ENCODE measurements at regions not wholly inside any gene's neighbourhood (a gene's known extent, or its start where the extent isn't known, plus 50 kb on each side); places are given as distances from the start of the nearest gene placed in this dataset.
A peak's percentile ranks its signal among the peaks of the same experiment; 100 is the strongest.

DNA sequence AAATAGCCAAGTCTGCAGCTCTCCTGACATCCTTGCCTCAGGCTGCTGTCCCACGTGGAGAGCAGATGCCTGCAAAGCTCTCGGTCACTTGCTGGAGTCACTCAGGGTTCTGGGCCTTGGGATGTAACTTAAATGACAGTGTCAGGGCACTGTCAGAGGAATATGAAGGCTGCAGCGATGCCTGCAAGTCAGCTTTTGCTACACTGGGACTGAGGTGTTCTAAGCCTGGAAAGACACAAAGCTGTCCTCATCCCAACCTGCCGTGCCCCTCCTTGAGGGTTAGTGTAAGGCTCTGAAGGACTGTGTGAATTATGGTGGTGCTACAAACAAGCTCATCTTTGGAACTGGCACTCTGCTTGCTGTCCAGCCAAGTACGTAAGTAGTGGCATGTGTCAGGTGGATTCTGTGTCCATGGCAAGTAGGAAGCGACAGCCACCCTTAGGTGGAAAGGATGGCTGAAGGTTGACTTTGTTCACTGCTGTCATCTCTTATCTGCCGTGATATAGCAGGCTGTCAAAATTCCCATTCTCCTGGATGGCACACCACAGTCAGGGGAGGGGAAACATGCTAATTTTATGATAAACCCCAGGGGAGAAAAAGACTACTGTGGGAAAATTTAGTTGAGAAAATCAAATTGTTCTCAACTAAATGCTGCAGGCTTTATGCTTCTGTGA is 79.9 kb downstream of the DAD1 start:
- Histone ChIP-seq H3K4me2 (replicated peaks; ENCODE audit: low read depth, low read length, poor library complexity, severe bottlenecking) (peak overlapping the region; percentile 31), H3K4me3 (ENCODE audit: control extremely low read depth in 1 of 5, extremely low read depth in 1 of 5, insufficient read depth in 1 of 5, low read depth in 2 of 5, low read length in 4 of 5) (no peak overlapping the region), H3K9me3 (ENCODE audit: control extremely low read depth in 1 of 3, control insufficient read depth in 2 of 3, insufficient read depth in 1 of 3, low read length in 2 of 3) (no peaks in the 10 kb centered on the region), H3K36me3 (replicated peaks in 1 of 2; ENCODE audit: control extremely low read depth in 1 of 2, control insufficient read depth in 1 of 2, extremely low read depth in 1 of 2, insufficient read depth in 2 of 2, low read length in 1 of 2) (no peaks in the 10 kb centered on the region), H3K27me3 (replicated peaks in 1 of 4; ENCODE audit: control extremely low read depth in 1 of 4, control insufficient read depth in 3 of 4, insufficient read depth in 4 of 4, low read length in 3 of 4) (no peaks in the 10 kb centered on the region), H3K4me1 (ENCODE audit: control insufficient read depth in 2 of 2, insufficient read depth in 2 of 2, low read length in 2 of 2) (peaks cover 50 to 78% of the 10 kb centered on the region in 2 donors), H4K20me1 (ENCODE audit: control insufficient read depth, insufficient read depth, low read length, poor library complexity, severe bottlenecking) (no peaks in the 10 kb centered on the region), H3K79me2 (ENCODE audit: control insufficient read depth, insufficient read depth, low read length) (peaks cover 4% of the 10 kb centered on the region), H3K27ac (ENCODE audit: low read length in 2 of 2) (peak overlapping the region in 1 of 2 donors; percentile 23), H2AFZ (ENCODE audit: insufficient read depth, low read depth, low read length, poor library complexity, severe bottlenecking) (no peak overlapping the region), H3K9ac (ENCODE audit: low read length) (peak overlapping the region; percentile 5)
- peaks cover 87% of the 10 kb centered on the region for H3K4me1 Mint-ChIP-seq
- peak overlapping the region; percentile 66 for H3K4me3 Mint-ChIP-seq
- ATAC-seq (ENCODE audit: low read depth): no peak
- intact Hi-C loops (cut with micrococcal nuclease): loop anchor here (5.0 kb wide), 1 partner anchor 33 kb away; no protein-coding TSS in a partner anchor
- TF ChIP-seq EZH2 (IDR thresholded peaks at IDR 0.05; ENCODE audit: borderline replicate concordance, insufficient read depth, low read depth, low read length, poor library complexity, severe bottlenecking) (no peak), CTCF (IDR thresholded peaks at IDR 0.05) (no peak)
- no peaks in the 10 kb centered on the region for H3K9me3 Mint-ChIP-seq (ENCODE audit: insufficient read depth)
- DNase-seq: no peak
- H3K27ac Mint-ChIP-seq: peak overlapping the region; percentile 76
- POLR2A ChIA-PET: interaction anchor here (1.8 kb wide), 1 partner anchor 47 kb away, joined by 8 read pairs; no protein-coding TSS in a partner anchor
- CTCF ChIA-PET: interaction anchor here (1.0 to 2.2 kb wide), 8 partner anchors 10 to 120 kb away, joined by 3 to 14 read pairs (median 4); no protein-coding TSS in a partner anchor
- 83% methylated on average over 5 of the region's 7 CpGs for WGBS (ENCODE audit: insufficient coverage)
- H3K27me3 Mint-ChIP-seq: no peaks in the 10 kb centered on the region

- no peak overlapping the region for H2AFZ ChIP-seq (ENCODE audit: insufficient read depth, low read depth, low read length, poor library complexity, severe bottlenecking)
- H3K79me2 ChIP-seq (ENCODE audit: control insufficient read depth, insufficient read depth, low read length): peaks cover 4% of the 10 kb centered on the region
- intact Hi-C loops (cut with micrococcal nuclease): loop anchor here (1.0 to 5.0 kb wide), 2 partner anchors 34 to 48 kb away; no protein-coding TSS in a partner anchor
- no peaks in the 10 kb centered on the region for H3K27me3 ChIP-seq (replicated peaks in 1 of 4; ENCODE audit: control extremely low read depth in 1 of 4, control insufficient read depth in 3 of 4, insufficient read depth in 4 of 4, low read length in 3 of 4)
- Mint-ChIP-seq H3K27ac (peak overlapping the region; percentile 76), H3K9me3 (ENCODE audit: insufficient read depth) (no peaks in the 10 kb centered on the region), H3K4me3 (peak overlapping the region; percentile 76), H3K27me3 (no peaks in the 10 kb centered on the region), H3K4me1 (peaks cover 87% of the 10 kb centered on the region)
- 93% methylated on average over 1 of the region's 4 CpGs for WGBS (ENCODE audit: insufficient coverage)
- no peak for ATAC-seq (ENCODE audit: low read depth)
- ChIA-PET CTCF (interaction anchor here (1.0 to 2.2 kb wide), 5 partner anchors 11 to 119 kb away, joined by 3 to 14 read pairs (median 4); no protein-coding TSS in a partner anchor), POLR2A (interaction anchor here (1.8 kb wide), 1 partner anchor 47 kb away, joined by 8 read pairs; no protein-coding TSS in a partner anchor)
- TF ChIP-seq EZH2 (IDR thresholded peaks at IDR 0.05; ENCODE audit: borderline replicate concordance, insufficient read depth, low read depth, low read length, poor library complexity, severe bottlenecking) (no peak), CTCF (IDR thresholded peaks at IDR 0.05) (no peak)
- H3K4me3 ChIP-seq (ENCODE audit: control extremely low read depth in 1 of 5, extremely low read depth in 1 of 5, insufficient read depth in 1 of 5, low read depth in 2 of 5, low read length in 4 of 5): no peak overlapping the region
- H3K4me1 ChIP-seq (ENCODE audit: control insufficient read depth in 2 of 2, insufficient read depth in 2 of 2, low read length in 2 of 2): peaks cover 50 to 73% of the 10 kb centered on the region in 2 donors
- no peaks in the 10 kb centered on the region for H3K9me3 ChIP-seq (ENCODE audit: control extremely low read depth in 1 of 3, control insufficient read depth in 2 of 3, insufficient read depth in 1 of 3, low read length in 2 of 3)
- no peaks in the 10 kb centered on the region for H3K36me3 ChIP-seq (replicated peaks in 1 of 2; ENCODE audit: control extremely low read depth in 1 of 2, control insufficient read depth in 1 of 2, extremely low read depth in 1 of 2, insufficient read depth in 2 of 2, low read length in 1 of 2)
- no peaks in the 10 kb centered on the region for H4K20me1 ChIP-seq (ENCODE audit: control insufficient read depth, insufficient read depth, low read length, poor library complexity, severe bottlenecking)
- DNase-seq: no peak
- no peak overlapping the region for H3K9ac ChIP-seq (ENCODE audit: low read length)
- peak overlapping the region in 1 of 2 donors; percentile 23 for H3K27ac ChIP-seq (ENCODE audit: low read length in 2 of 2)
- H3K4me2 ChIP-seq (replicated peaks; ENCODE audit: low read depth, low read length, poor library complexity, severe bottlenecking): peak overlapping the region; percentile 3
These were observed 80.4 kb downstream of the DAD1 start for GRCh38 chr14:22508662-22509035.
